SU-DHL-6 (cell line): ENCODE measurements at regions not wholly inside any gene's neighbourhood (a gene's known extent, or its start where the extent isn't known, plus 50 kb on each side); places are given as distances from the start of the nearest gene placed in this dataset.

Experiments used
- EZH2phosphoT487 ChIP-seq: fragments of 200-600 bp; sonication (generic), shearing (Covaris generic); conservative IDR thresholded peaks from 2 replicates; pipeline ENCODE4 v1.6.1; 2018; ENCODE audit warnings: mild to moderate bottlenecking, antibody characterized with exemption, low read length, moderate library complexity, mixed read lengths
- TF ChIP-seq, protein P1 (sequence below): fragments of 200-600 bp; sonication (generic); IDR thresholded peaks from one replicate; pipeline ENCODE4 v1.5.1; 2017; ENCODE audit warnings: antibody characterized with exemption, mild to moderate bottlenecking, low read length, moderate library complexity; ENCODE audit not compliant: insufficient read depth, poor library complexity, severe bottlenecking

DNA sequence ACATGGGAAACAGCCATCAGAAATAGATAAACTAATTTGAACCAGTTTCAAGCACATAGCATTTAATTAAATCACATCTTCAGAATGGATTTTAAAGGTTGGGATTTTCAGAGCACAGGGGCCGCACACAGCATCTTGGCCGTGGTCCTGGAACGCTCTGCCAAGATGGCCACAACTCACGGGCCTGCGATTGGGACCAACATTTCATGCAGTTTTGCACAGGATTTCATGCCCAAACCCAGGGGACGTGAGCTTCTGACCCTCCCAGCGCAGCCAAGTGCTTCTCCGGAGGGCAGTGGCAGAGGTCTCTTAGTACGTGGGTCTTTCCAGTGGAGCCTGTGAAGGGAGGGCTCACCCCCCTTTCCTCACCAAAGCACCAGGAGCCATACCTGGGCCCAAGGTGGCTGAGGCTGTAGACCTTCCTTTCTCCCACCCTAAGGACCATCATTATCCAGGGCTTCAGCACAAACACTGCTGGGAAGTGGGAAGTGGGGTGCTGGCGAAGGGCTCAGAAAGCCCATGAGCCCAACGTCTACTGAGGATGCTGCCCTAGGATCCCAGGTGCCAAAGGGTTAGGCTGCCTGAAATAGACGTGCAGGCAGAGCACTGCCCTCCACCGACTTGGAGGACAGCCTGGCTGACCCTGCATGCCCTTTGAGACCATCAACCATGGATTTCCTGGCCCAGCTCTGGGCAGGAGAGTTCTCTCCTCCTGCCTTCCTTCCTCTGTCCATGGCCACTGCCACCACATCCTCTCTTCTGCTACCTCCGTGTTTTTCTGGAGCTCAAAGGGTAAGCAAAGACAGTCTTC, 611.2 kb upstream of the MGMT start:
- TF ChIP-seq, protein P1, sequence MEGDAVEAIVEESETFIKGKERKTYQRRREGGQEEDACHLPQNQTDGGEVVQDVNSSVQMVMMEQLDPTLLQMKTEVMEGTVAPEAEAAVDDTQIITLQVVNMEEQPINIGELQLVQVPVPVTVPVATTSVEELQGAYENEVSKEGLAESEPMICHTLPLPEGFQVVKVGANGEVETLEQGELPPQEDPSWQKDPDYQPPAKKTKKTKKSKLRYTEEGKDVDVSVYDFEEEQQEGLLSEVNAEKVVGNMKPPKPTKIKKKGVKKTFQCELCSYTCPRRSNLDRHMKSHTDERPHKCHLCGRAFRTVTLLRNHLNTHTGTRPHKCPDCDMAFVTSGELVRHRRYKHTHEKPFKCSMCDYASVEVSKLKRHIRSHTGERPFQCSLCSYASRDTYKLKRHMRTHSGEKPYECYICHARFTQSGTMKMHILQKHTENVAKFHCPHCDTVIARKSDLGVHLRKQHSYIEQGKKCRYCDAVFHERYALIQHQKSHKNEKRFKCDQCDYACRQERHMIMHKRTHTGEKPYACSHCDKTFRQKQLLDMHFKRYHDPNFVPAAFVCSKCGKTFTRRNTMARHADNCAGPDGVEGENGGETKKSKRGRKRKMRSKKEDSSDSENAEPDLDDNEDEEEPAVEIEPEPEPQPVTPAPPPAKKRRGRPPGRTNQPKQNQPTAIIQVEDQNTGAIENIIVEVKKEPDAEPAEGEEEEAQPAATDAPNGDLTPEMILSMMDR, result no peak
- TF ChIP-seq EZH2phosphoT487, result no peak
